Ectodermal cell (in vitro differentiated cells): ENCODE measurements at regions not wholly inside any gene's neighbourhood (a gene's known extent, or its start where the extent isn't known, plus 50 kb on each side); places are given as distances from the start of the nearest gene placed in this dataset.

Source experiments
- H3K27ac ChIP-seq: 2 replicates; pipeline ENCODE4 v1.7.0; 2013; ENCODE audit warnings: mild to moderate bottlenecking, low read depth, low read length; ENCODE audit not compliant: insufficient read depth, poor library complexity, severe bottlenecking
- H3K27me3 ChIP-seq: 2 replicates; pipeline ENCODE4 v1.7.0; 2013; ENCODE audit warnings: mild to moderate bottlenecking, low read length; ENCODE audit not compliant: insufficient read depth, control insufficient read depth, poor library complexity, severe bottlenecking
- H3K36me3 ChIP-seq: one replicate; pipeline ENCODE4 v1.7.0; 2013; ENCODE audit warnings: low read length; ENCODE audit not compliant: control insufficient read depth, insufficient read depth
- H3K4me1 ChIP-seq: one replicate; pipeline ENCODE4 v1.7.0; 2013; ENCODE audit warnings: low read length; ENCODE audit not compliant: control insufficient read depth, insufficient read depth
- H3K4me3 ChIP-seq: 2 replicates; pipeline ENCODE4 v1.7.0; 2013; ENCODE audit warnings: low read depth, low read length, control low read depth; ENCODE audit not compliant: insufficient read depth
- H3K9me3 ChIP-seq: 2 replicates; pipeline ENCODE4 v1.7.0; 2013; ENCODE audit warnings: mild to moderate bottlenecking, low read length, moderate library complexity; ENCODE audit not compliant: control insufficient read depth
- WGBS, 2 experiments: methylation state at CpG; one replicate each; pipeline ENCODE4 v1.1.7; 2013; ENCODE audit warnings: missing lambda C conversion rate in 2 of 2; 5-methylcytosine and 5-hydroxymethylcytosine counted together

GRCh38 chr11:70842256-70842655, 410.1 kb downstream of the SHANK2 start:
- H3K36me3 ChIP-seq = no peaks in the 10 kb centered on the region
- no peaks in the 10 kb centered on the region for H3K9me3 ChIP-seq
- no peak overlapping the region for H3K4me3 ChIP-seq
- no peaks in the 10 kb centered on the region for H3K4me1 ChIP-seq
- WGBS, 2 experiments = 93 to 95% methylated on average over 6 of the region's 6 CpGs
- H3K27me3 ChIP-seq = no peaks in the 10 kb centered on the region
- no peak overlapping the region for H3K27ac ChIP-seq

- Histone ChIP-seq H3K4me3 (no peak overlapping the region), H3K36me3 (no peaks in the 10 kb centered on the region), H3K4me1 (no peaks in the 10 kb centered on the region), H3K27ac (no peak overlapping the region), H3K9me3 (no peaks in the 10 kb centered on the region), H3K27me3 (no peaks in the 10 kb centered on the region)
- 94% methylated on average over 14 of the region's 14 CpGs for WGBS, 2 experiments
Observed at GRCh38 chr11:70842701-70843100, 409.7 kb downstream of the SHANK2 start.

DNA sequence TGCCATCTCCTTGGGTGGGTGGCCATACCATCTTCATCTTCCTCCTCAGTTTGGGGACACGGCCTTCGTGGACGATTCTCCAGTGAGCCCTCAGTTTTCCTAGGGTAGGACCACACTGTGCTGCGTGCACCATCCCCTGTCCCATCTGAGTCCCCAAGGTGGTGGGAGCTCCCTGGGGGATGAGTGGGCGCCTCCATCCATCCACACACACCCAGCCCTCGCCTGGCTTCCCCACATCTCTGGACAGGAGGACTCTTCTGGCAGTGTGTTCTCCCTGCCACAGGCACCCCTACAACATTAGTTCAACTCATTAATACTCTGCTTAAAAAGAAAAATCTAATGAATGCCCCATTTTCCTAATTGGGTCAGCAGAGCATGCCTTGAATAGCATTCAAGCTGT, 408.5 kb downstream of the SHANK2 start:
- Histone ChIP-seq H3K4me1 (no peaks in the 10 kb centered on the region), H3K4me3 (no peak overlapping the region), H3K9me3 (no peaks in the 10 kb centered on the region), H3K27me3 (no peaks in the 10 kb centered on the region), H3K27ac (no peak overlapping the region), H3K36me3 (no peaks in the 10 kb centered on the region)
- 96 to 97% methylated on average over 6 of the region's 6 CpGs for WGBS, 2 experiments

- Histone ChIP-seq H3K36me3 (no peaks in the 10 kb centered on the region), H3K4me3 (no peak overlapping the region), H3K9me3 (no peaks in the 10 kb centered on the region), H3K4me1 (no peaks in the 10 kb centered on the region), H3K27me3 (no peaks in the 10 kb centered on the region), H3K27ac (no peak overlapping the region)
- WGBS, 2 experiments = 82 to 83% methylated on average over 14 of the region's 14 CpGs
Observed at GRCh38 chr11:70844387-70844786, 408.0 kb downstream of the SHANK2 start.

DNA sequence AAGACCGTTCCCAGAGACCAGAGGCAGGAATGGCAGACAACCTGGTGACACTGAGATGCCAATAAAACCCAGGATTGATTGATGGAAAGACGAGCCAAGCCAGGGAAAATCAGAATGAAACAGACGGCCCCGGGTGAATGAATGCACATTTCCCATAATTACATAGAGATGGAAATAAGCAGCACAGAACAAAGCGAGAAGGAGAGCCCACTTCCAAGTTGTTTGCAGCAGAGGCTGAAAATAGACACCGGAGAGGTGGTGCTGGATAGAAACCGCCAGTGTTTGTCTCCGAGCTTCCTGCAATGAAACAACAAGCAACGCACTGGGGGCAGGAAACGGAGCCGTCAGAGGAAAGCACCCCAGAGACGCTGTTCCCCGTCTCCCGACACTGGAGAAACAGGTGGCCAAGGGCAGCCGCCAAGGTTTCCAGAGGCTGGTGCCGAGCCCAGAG, 406.8 kb downstream of the SHANK2 start:
- 90 to 94% methylated on average over 16 of the region's 16 CpGs for WGBS, 2 experiments
- H3K27ac ChIP-seq = no peak overlapping the region

GRCh38 chr11:70846781-70847655, 405.4 kb downstream of the SHANK2 start:
- Histone ChIP-seq H3K4me1 (no peaks in the 10 kb centered on the region), H3K27ac (no peak overlapping the region), H3K36me3 (no peaks in the 10 kb centered on the region), H3K9me3 (no peaks in the 10 kb centered on the region), H3K27me3 (no peaks in the 10 kb centered on the region), H3K4me3 (no peak overlapping the region)
- 94 to 95% methylated on average over 22 of the region's 22 CpGs for WGBS, 2 experiments

More for the DNA sequence above, 406.8 kb downstream of the SHANK2 start:
- Histone ChIP-seq H3K27me3 (no peaks in the 10 kb centered on the region), H3K4me1 (no peaks in the 10 kb centered on the region), H3K36me3 (no peaks in the 10 kb centered on the region), H3K4me3 (no peak overlapping the region), H3K9me3 (no peaks in the 10 kb centered on the region)

- Histone ChIP-seq H3K4me3 (no peak overlapping the region), H3K9me3 (no peaks in the 10 kb centered on the region), H3K27me3 (no peaks in the 10 kb centered on the region), H3K27ac (no peak overlapping the region), H3K36me3 (no peaks in the 10 kb centered on the region), H3K4me1 (no peaks in the 10 kb centered on the region)
- 95% methylated on average over 13 of the region's 13 CpGs for WGBS, 2 experiments
Observed at GRCh38 chr11:70848243-70848750, 404.1 kb downstream of the SHANK2 start.

DNA sequence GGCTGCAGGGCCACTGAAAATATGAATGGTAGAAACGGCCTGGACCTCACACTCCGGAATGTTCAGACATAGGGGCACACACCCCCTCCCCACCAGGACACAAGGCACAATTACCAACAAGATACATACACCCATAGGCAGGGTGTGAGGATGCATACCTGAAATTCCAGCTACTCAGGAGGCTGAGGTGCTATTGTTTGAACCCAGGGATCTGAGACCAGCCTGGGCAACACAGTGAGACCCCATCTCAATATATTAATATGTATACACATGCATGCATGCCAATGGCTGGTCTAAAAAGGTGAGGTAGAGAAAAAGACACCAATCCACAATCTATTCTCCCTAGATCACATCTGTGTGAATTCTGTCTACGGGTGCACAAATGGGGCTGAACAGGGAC, 403.3 kb downstream of the SHANK2 start:
- Histone ChIP-seq H3K4me1 (no peaks in the 10 kb centered on the region), H3K9me3 (no peaks in the 10 kb centered on the region)
- 94 to 97% methylated on average over 3 of the region's 3 CpGs for WGBS, 2 experiments

DNA sequence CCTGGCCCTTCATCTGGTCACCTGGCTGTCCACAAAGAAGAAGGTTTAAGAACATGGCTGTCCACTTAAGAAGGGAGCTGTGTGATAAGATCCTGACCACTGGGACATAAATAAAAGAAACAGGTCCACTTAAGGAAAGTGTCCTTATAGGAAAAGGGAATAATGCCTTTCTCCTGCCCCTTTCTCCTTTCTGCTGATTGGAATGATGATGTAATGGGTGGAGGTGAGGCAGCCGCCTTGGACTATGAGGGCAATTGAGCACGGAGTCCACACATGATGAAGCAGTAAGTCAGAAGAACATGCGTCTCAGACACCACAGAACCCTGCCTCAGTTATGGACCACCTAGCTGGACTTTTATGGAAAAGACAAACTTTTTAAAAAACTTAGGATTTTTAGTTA, 401.1 kb downstream of the SHANK2 start:
- Histone ChIP-seq H3K27ac (no peak overlapping the region), H3K36me3 (no peaks in the 10 kb centered on the region), H3K9me3 (no peaks in the 10 kb centered on the region), H3K4me3 (no peak overlapping the region), H3K27me3 (no peaks in the 10 kb centered on the region), H3K4me1 (no peaks in the 10 kb centered on the region)
- 94 to 98% methylated on average over 3 of the region's 3 CpGs for WGBS, 2 experiments

More for the DNA sequence above, 403.3 kb downstream of the SHANK2 start:
- Histone ChIP-seq H3K4me3 (no peak overlapping the region), H3K27ac (no peak overlapping the region), H3K27me3 (no peaks in the 10 kb centered on the region), H3K36me3 (no peaks in the 10 kb centered on the region)

DNA sequence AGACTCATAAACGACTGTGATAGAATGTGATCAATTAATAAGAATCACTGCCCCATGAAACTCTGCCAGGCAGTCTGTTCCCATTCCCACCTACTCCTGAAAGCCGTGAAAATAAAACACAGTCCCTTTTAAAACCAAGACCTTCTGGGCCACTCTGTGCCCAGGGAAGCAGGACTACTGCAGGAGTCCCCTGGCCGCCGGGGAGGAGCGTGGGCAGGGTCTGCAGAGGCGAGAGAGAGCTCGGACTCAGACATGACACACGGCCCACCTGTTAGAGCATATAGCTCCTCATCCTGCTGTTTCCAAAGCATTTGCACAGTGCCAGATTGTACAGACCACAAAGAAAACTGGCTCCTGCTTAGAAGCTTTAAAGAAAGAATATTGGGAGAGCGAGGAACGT, 400.5 kb downstream of the SHANK2 start:
- no peaks in the 10 kb centered on the region for H3K4me1 ChIP-seq
- WGBS, 2 experiments = 95% methylated on average over 10 of the region's 10 CpGs
- H3K36me3 ChIP-seq = no peaks in the 10 kb centered on the region
- H3K9me3 ChIP-seq = no peaks in the 10 kb centered on the region
- H3K27ac ChIP-seq = no peak overlapping the region
- no peaks in the 10 kb centered on the region for H3K27me3 ChIP-seq
- H3K4me3 ChIP-seq = no peak overlapping the region
